B cell (primary cell): ENCODE measurements at regions not wholly inside any gene's neighbourhood (a gene's known extent, or its start where the extent isn't known, plus 50 kb on each side); places are given as distances from the start of the nearest gene placed in this dataset.

Experiments used
- ATAC-seq: fragments of 200-7000 bp; cut with Tn5 transposase; one replicate; pipeline ENCODE4 v1.10.0; 2021; ENCODE audit warnings: low read depth, mild to moderate bottlenecking, moderate number of reproducible peaks, moderate library complexity
- CTCF ChIA-PET: fragments of 350-600 bp; sonication (Branson Sonifier 250); formaldehyde crosslinking; loops from one replicate; lab custom pipeline; 2021; ENCODE audit warnings: antibody characterized with exemption, inconsistent platforms; lab: Charles Lee
- POLR2A ChIA-PET: fragments of 350-600 bp; sonication (Branson Sonifier 250); formaldehyde crosslinking; loops from one replicate; lab custom pipeline; 2021; ENCODE audit warnings: antibody characterized with exemption; lab: Charles Lee
- DNase-seq: peaks from one replicate; pipeline ENCODE4 v3.0.0; 2013
- H2AFZ ChIP-seq: 2 replicates; pipeline ENCODE4 v1.6.1; 2012; ENCODE audit warnings: mild to moderate bottlenecking, low read depth, low read length; ENCODE audit not compliant: insufficient read depth, poor library complexity, severe bottlenecking
- H3K27ac ChIP-seq, 2 donors: 1 replicate in 1 of 2; 2 replicates in 1 of 2; pipeline ENCODE4 v1.5.1; 2012 to 2013; ENCODE audit warnings: low read length in 2 of 2, mild to moderate bottlenecking in 2 of 2, moderate library complexity in 1 of 2
- H3K27me3 ChIP-seq, 4 experiments: fragments of 200-600 bp in 1 of 4; sonication (generic) in 1 of 4; replicated peaks in 1 of 4; 1 replicate in 2 of 4; 2 replicates in 2 of 4; pipeline versions ENCODE4 v1.6.1 to v1.7.0; 2013 to 2016; ENCODE audit warnings: low read length in 3 of 4, mild to moderate bottlenecking in 2 of 4, mixed read lengths in 1 of 4, moderate library complexity in 1 of 4; ENCODE audit not compliant: insufficient read depth in 4 of 4, control insufficient read depth in 3 of 4; ENCODE audit errors: control extremely low read depth in 1 of 4
- H3K36me3 ChIP-seq, 2 experiments: replicated peaks in 1 of 2; 1 replicate in 1 of 2; 2 replicates in 1 of 2; pipeline versions ENCODE4 v1.6.1 to v1.7.1; 2013; ENCODE audit warnings: low read length in 1 of 2; ENCODE audit not compliant: insufficient read depth in 2 of 2, control insufficient read depth in 1 of 2; ENCODE audit errors: control extremely low read depth in 1 of 2, extremely low read depth in 1 of 2
- H3K4me1 ChIP-seq, 2 donors: fragments of 200-600 bp in 1 of 2; sonication (generic) in 1 of 2; 1 replicate in 1 of 2; 2 replicates in 1 of 2; pipeline versions ENCODE4 v1.5.1 to v1.6.1; 2013 to 2017; ENCODE audit warnings: low read length in 2 of 2; ENCODE audit not compliant: control insufficient read depth in 2 of 2, insufficient read depth in 2 of 2
- H3K4me2 ChIP-seq: replicated peaks from 2 replicates; pipeline ENCODE3; 2012; ENCODE audit warnings: mild to moderate bottlenecking, low read depth, low read length; ENCODE audit not compliant: poor library complexity, severe bottlenecking
- H3K4me3 ChIP-seq, 5 experiments: fragments of 200-600 bp in 1 of 5; sonication (generic) in 1 of 5; 1 replicate in 3 of 5; 2 replicates in 2 of 5; pipeline versions ENCODE4 v1.5.1 to v1.7.0; 2011 to 2016; ENCODE audit warnings: low read length in 4 of 5, mild to moderate bottlenecking in 4 of 5, low read depth in 2 of 5, control low read depth in 1 of 5, moderate library complexity in 1 of 5; ENCODE audit not compliant: insufficient read depth in 1 of 5; ENCODE audit errors: control extremely low read depth in 1 of 5, extremely low read depth in 1 of 5
- H3K79me2 ChIP-seq: fragments of 200-600 bp; sonication (generic); one replicate; pipeline ENCODE4 v1.6.0; 2016; ENCODE audit warnings: low read length; ENCODE audit not compliant: control insufficient read depth, insufficient read depth
- H3K9ac ChIP-seq: fragments of 200-600 bp; sonication (generic); 2 replicates; pipeline ENCODE4 v1.6.1; 2017; ENCODE audit warnings: mild to moderate bottlenecking, low read length, moderate library complexity
- H3K9me3 ChIP-seq, 3 donors: one replicate each; pipeline versions ENCODE4 v1.6.1 to v1.7.1; 2013; ENCODE audit warnings: low read length in 2 of 3; ENCODE audit not compliant: control insufficient read depth in 2 of 3, insufficient read depth in 1 of 3; ENCODE audit errors: control extremely low read depth in 1 of 3
- H4K20me1 ChIP-seq: 2 replicates; pipeline ENCODE4 v1.6.0; 2012; ENCODE audit warnings: mild to moderate bottlenecking, low read length; ENCODE audit not compliant: insufficient read depth, control insufficient read depth, poor library complexity, severe bottlenecking
- H3K27ac Mint-ChIP-seq: one replicate; pipeline ENCODE4 v1.8.0; 2021; ENCODE audit warnings: mixed read lengths
- H3K27me3 Mint-ChIP-seq: one replicate; pipeline ENCODE4 v1.8.0; 2021; ENCODE audit warnings: mixed read lengths
- H3K4me1 Mint-ChIP-seq: one replicate; pipeline ENCODE4 v1.8.0; 2021; ENCODE audit warnings: mixed read lengths
- H3K4me3 Mint-ChIP-seq: one replicate; pipeline ENCODE4 v1.8.0; 2021; ENCODE audit warnings: mixed read lengths
- H3K9me3 Mint-ChIP-seq: one replicate; pipeline ENCODE4 v1.8.0; 2022; ENCODE audit warnings: mixed read lengths; ENCODE audit not compliant: insufficient read depth
- EZH2 ChIP-seq: IDR thresholded peaks from 2 replicates; pipeline ENCODE4 v1.6.1; 2012; ENCODE audit warnings: borderline replicate concordance, low read depth, mild to moderate bottlenecking, moderate library complexity, low read length; ENCODE audit not compliant: insufficient read depth, poor library complexity, severe bottlenecking
- WGBS: methylation state at CpG from one replicate; pipeline ENCODE4 v1.1.5; 2013; ENCODE audit warnings: missing lambda C conversion rate; ENCODE audit not compliant: insufficient coverage; 5-methylcytosine and 5-hydroxymethylcytosine counted together
- intact Hi-C: fragments of 100-400 bp; cut with micrococcal nuclease; formaldehyde crosslinking; loops from one replicate; pipeline ENCODE4 v1.10.0; 2022
- TF ChIP-seq, protein P1 (sequence below): fragments of 200-600 bp; IDR thresholded peaks from one replicate; pipeline ENCODE4 v1.8.0; 2022; ENCODE audit warnings: antibody characterized with exemption, mild to moderate bottlenecking

DNA sequence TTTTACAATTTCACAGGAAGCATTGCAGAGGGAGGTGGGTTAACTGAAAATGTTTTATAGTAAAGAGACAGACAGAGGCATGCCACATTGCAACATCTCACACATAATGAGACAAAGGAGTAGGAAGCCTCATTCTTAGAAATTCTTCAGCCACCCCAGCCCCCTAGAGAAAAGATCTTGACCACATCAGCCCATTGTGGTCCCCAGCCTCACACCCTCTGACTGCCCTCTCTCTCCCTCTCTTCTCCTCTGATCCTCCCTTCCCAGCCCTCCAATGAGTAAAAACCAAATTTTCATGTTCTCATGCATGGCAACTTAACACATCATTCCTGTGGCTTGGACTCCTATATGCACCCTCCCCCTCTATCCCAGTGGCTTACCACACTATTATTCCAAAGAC, 174.1 kb downstream of the UACA start:
- ATAC-seq (no peak), DNase-seq (no peak)
- Mint-ChIP-seq H3K4me1 (peaks cover 8% of the 10 kb centered on the region), H3K4me3 (no peak overlapping the region), H3K27me3 (peaks cover 63% of the 10 kb centered on the region), H3K27ac (no peak overlapping the region), H3K9me3 (peaks cover 12% of the 10 kb centered on the region)
- Histone ChIP-seq H3K4me3 (no peak overlapping the region), H3K4me2 (no peak overlapping the region), H2AFZ (no peak overlapping the region), H4K20me1 (no peaks in the 10 kb centered on the region), H3K79me2 (no peaks in the 10 kb centered on the region), H3K9me3 (peaks cover 0 to 15% (median 5%) of the 10 kb centered on the region in 3 donors), H3K4me1 (peaks cover 0 to 8% of the 10 kb centered on the region in 2 donors), H3K9ac (no peak overlapping the region), H3K27ac (no peak overlapping the region), H3K27me3 (peaks cover 0 to 28% (median 11%) of the 10 kb centered on the region in 4 experiments), H3K36me3 (no peaks in the 10 kb centered on the region)
- TF ChIP-seq, protein P1, sequence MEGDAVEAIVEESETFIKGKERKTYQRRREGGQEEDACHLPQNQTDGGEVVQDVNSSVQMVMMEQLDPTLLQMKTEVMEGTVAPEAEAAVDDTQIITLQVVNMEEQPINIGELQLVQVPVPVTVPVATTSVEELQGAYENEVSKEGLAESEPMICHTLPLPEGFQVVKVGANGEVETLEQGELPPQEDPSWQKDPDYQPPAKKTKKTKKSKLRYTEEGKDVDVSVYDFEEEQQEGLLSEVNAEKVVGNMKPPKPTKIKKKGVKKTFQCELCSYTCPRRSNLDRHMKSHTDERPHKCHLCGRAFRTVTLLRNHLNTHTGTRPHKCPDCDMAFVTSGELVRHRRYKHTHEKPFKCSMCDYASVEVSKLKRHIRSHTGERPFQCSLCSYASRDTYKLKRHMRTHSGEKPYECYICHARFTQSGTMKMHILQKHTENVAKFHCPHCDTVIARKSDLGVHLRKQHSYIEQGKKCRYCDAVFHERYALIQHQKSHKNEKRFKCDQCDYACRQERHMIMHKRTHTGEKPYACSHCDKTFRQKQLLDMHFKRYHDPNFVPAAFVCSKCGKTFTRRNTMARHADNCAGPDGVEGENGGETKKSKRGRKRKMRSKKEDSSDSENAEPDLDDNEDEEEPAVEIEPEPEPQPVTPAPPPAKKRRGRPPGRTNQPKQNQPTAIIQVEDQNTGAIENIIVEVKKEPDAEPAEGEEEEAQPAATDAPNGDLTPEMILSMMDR, result no peak
- no peak for TF ChIP-seq EZH2
- intact Hi-C loops, result loop anchor here (10.0 kb wide), 1 partner anchor 1114 kb away; no protein-coding TSS in a partner anchor
- ChIA-PET CTCF (no interaction called here), POLR2A (no interaction called here)

GRCh38 chr15:70588613-70589012, 174.7 kb downstream of the UACA start:
- WGBS, result 83% methylated on average over 3 of the region's 4 CpGs
- intact Hi-C loops, result loop anchor here (10.0 kb wide), 1 partner anchor 1114 kb away; no protein-coding TSS in a partner anchor
- H4K20me1 ChIP-seq, result no peaks in the 10 kb centered on the region
- no peak overlapping the region for H3K4me2 ChIP-seq
- no peak overlapping the region for H2AFZ ChIP-seq
- Mint-ChIP-seq H3K27me3 (peaks cover 65% of the 10 kb centered on the region), H3K4me3 (no peak overlapping the region), H3K9me3 (peaks cover 8% of the 10 kb centered on the region), H3K27ac (no peak overlapping the region), H3K4me1 (peaks cover 8% of the 10 kb centered on the region)
- peaks cover 0 to 30% (median 12%) of the 10 kb centered on the region in 4 experiments for H3K27me3 ChIP-seq
- H3K27ac ChIP-seq, result no peak overlapping the region
- H3K9ac ChIP-seq, result no peak overlapping the region
- no peak for TF ChIP-seq EZH2
- TF ChIP-seq, protein P1, result no peak
- H3K4me3 ChIP-seq, result no peak overlapping the region
- DNase-seq (no peak), ATAC-seq (no peak)
- POLR2A ChIA-PET, result no interaction called here
- H3K36me3 ChIP-seq, result no peaks in the 10 kb centered on the region
- H3K9me3 ChIP-seq, result peaks cover 0 to 15% (median 0%) of the 10 kb centered on the region in 3 donors
- peaks cover 0 to 8% of the 10 kb centered on the region in 2 donors for H3K4me1 ChIP-seq
- no peaks in the 10 kb centered on the region for H3K79me2 ChIP-seq
- CTCF ChIA-PET, result no interaction called here
